Gastrocnemius medialis (tissue), 4 donors: ENCODE measurements at regions not wholly inside any gene's neighbourhood (a gene's known extent, or its start where the extent isn't known, plus 50 kb on each side); places are given as distances from the start of the nearest gene placed in this dataset.

Experiments used
- POLR2A ChIP-seq, 2 donors: fragments of 450-650 bp; IDR thresholded peaks; one replicate each; pipeline ENCODE4 v1.6.1; 2017; ENCODE audit warnings: antibody characterized with exemption in 2 of 2, mild to moderate bottlenecking in 2 of 2, moderate library complexity in 2 of 2
- TF ChIP-seq, protein P1 (sequence below), 5 experiments: fragments of 450-650 bp in 3 of 5; fragments of 200-600 bp in 2 of 5; sonication (generic) in 2 of 5; IDR thresholded peaks in 4 of 5; conservative IDR thresholded peaks in 1 of 5; 1 replicate in 4 of 5; 2 replicates in 1 of 5; pipeline ENCODE4 v1.5.1; 2016 to 2019; ENCODE audit warnings: antibody characterized with exemption in 5 of 5, mild to moderate bottlenecking in 3 of 5, moderate library complexity in 3 of 5

DNA sequence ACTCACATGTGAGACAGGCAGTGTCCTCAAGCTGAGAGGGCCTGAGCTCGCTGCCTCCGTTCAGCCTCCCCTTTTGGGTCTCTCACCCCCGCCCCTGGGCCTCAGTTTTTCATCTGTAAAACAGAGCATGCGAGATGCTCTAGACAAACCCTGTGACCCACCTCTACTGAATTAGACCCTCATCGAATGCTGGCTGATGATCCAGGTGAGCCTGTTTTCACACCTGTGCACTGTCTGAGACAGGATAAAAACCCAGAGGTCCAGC, 102.1 kb downstream of the PDGFA start:
- TF ChIP-seq, protein P1, sequence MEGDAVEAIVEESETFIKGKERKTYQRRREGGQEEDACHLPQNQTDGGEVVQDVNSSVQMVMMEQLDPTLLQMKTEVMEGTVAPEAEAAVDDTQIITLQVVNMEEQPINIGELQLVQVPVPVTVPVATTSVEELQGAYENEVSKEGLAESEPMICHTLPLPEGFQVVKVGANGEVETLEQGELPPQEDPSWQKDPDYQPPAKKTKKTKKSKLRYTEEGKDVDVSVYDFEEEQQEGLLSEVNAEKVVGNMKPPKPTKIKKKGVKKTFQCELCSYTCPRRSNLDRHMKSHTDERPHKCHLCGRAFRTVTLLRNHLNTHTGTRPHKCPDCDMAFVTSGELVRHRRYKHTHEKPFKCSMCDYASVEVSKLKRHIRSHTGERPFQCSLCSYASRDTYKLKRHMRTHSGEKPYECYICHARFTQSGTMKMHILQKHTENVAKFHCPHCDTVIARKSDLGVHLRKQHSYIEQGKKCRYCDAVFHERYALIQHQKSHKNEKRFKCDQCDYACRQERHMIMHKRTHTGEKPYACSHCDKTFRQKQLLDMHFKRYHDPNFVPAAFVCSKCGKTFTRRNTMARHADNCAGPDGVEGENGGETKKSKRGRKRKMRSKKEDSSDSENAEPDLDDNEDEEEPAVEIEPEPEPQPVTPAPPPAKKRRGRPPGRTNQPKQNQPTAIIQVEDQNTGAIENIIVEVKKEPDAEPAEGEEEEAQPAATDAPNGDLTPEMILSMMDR (IDR thresholded peaks at IDR 0.05 in 4 of 5, conservative IDR thresholded peaks at IDR 0.05 in 1 of 5) = no peak
- TF ChIP-seq POLR2A (IDR thresholded peaks at IDR 0.05) = no peak
